SK-N-SH (cell line): ENCODE measurements at regions not wholly inside any gene's neighbourhood (a gene's known extent, or its start where the extent isn't known, plus 50 kb on each side); places are given as distances from the start of the nearest gene placed in this dataset.

ENCODE experiments used
- EP300 ChIP-seq, 2 experiments: IDR thresholded peaks; 2 replicates each; pipeline versions ENCODE4 v1.4.0 to v1.6.1; 2012; ENCODE audit warnings: borderline replicate concordance in 1 of 2, low read depth in 1 of 2, low read length in 1 of 2
- EZH2phosphoT487 ChIP-seq: fragments of 200-600 bp; sonication (generic); IDR thresholded peaks from 2 replicates; pipeline ENCODE4 v1.6.1; 2017; ENCODE audit warnings: low read depth, mixed run types, mild to moderate bottlenecking, antibody characterized with exemption, moderate library complexity, borderline replicate concordance
- FOXJ3 ChIP-seq: sonication (generic); formaldehyde crosslinking; IDR thresholded peaks from 2 replicates; pipeline ENCODE4 v1.5.1; 2020; ENCODE audit warnings: mild to moderate bottlenecking, missing genetic modification reagents
- GABPA ChIP-seq: IDR thresholded peaks from 2 replicates; pipeline ENCODE4 v1.4.0; 2012; ENCODE audit warnings: low read depth, mild to moderate bottlenecking
- JUND ChIP-seq: IDR thresholded peaks from 2 replicates; pipeline ENCODE4 v1.4.0; 2012
- RAD21 ChIP-seq: IDR thresholded peaks from 2 replicates; pipeline ENCODE4 v1.6.1; 2012; ENCODE audit warnings: mild to moderate bottlenecking, low read length
- RXRA ChIP-seq: IDR thresholded peaks from 2 replicates; pipeline ENCODE4 v1.4.0; 2012; ENCODE audit warnings: low read depth, mild to moderate bottlenecking, borderline replicate concordance
- SMC3 ChIP-seq: IDR thresholded peaks from 2 replicates; pipeline ENCODE4 v1.6.1; 2012; ENCODE audit warnings: low read depth, low read length, improper control_type of control experiment
- TAF1 ChIP-seq: IDR thresholded peaks from 2 replicates; pipeline ENCODE4 v1.6.1; 2012; ENCODE audit warnings: low read depth, mild to moderate bottlenecking, low read length, moderate library complexity, borderline replicate concordance
- TEAD4 ChIP-seq: IDR thresholded peaks from 2 replicates; pipeline ENCODE4 v1.4.0; 2012; ENCODE audit warnings: mild to moderate bottlenecking, borderline replicate concordance; ENCODE audit not compliant: insufficient read depth
- TF ChIP-seq, protein P1 (sequence below): fragments of 200-600 bp; sonication (generic); IDR thresholded peaks from 2 replicates; pipeline ENCODE4 v1.6.1; 2017; ENCODE audit warnings: antibody characterized with exemption, mild to moderate bottlenecking, moderate library complexity
- TF ChIP-seq, protein P2 (sequence below): IDR thresholded peaks from 2 replicates; pipeline ENCODE4 v1.4.0; 2012; ENCODE audit warnings: low read depth, borderline replicate concordance
- TF ChIP-seq, protein P3 (sequence below): IDR thresholded peaks from 2 replicates; pipeline ENCODE4 v1.6.1; 2012; ENCODE audit warnings: mild to moderate bottlenecking, low read depth, low read length, moderate library complexity

DNA sequence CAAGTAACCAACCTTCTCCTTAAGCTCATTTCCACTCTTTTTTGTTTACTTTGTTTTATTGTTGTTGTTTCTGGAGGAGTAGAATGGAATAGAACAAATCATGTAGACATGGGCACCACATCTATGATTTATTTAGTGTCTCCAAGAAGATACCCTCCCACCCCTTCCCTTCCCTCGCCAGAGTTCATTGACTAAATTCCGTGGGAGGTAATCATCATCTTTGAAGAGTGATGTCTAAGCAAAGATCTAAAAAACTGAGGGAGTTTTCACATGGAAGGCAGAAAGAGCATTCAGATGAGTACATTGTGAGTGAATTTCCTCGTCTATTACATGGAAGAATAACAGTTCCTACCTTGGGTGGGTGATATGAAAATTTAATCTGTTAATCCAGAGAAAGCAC is 136.2 kb downstream of the SEC16B start:
- TF ChIP-seq, protein P1, sequence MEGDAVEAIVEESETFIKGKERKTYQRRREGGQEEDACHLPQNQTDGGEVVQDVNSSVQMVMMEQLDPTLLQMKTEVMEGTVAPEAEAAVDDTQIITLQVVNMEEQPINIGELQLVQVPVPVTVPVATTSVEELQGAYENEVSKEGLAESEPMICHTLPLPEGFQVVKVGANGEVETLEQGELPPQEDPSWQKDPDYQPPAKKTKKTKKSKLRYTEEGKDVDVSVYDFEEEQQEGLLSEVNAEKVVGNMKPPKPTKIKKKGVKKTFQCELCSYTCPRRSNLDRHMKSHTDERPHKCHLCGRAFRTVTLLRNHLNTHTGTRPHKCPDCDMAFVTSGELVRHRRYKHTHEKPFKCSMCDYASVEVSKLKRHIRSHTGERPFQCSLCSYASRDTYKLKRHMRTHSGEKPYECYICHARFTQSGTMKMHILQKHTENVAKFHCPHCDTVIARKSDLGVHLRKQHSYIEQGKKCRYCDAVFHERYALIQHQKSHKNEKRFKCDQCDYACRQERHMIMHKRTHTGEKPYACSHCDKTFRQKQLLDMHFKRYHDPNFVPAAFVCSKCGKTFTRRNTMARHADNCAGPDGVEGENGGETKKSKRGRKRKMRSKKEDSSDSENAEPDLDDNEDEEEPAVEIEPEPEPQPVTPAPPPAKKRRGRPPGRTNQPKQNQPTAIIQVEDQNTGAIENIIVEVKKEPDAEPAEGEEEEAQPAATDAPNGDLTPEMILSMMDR, result no peak
- TF ChIP-seq EP300 (IDR thresholded peaks at IDR 0.05; ENCODE audit: borderline replicate concordance in 1 of 2, low read depth in 1 of 2, low read length in 1 of 2) (no peak), FOXJ3 (CRISPR knock-in tag) (no peak), SMC3 (no peak), RXRA (no peak), TEAD4 (no peak), JUND (no peak), EZH2phosphoT487 (no peak), RAD21 (no peak), TAF1 (no peak), GABPA (no peak)
- TF ChIP-seq, protein P2, sequence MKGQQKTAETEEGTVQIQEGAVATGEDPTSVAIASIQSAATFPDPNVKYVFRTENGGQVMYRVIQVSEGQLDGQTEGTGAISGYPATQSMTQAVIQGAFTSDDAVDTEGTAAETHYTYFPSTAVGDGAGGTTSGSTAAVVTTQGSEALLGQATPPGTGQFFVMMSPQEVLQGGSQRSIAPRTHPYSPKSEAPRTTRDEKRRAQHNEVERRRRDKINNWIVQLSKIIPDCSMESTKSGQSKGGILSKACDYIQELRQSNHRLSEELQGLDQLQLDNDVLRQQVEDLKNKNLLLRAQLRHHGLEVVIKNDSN, result no peak
- TF ChIP-seq, protein P3, sequence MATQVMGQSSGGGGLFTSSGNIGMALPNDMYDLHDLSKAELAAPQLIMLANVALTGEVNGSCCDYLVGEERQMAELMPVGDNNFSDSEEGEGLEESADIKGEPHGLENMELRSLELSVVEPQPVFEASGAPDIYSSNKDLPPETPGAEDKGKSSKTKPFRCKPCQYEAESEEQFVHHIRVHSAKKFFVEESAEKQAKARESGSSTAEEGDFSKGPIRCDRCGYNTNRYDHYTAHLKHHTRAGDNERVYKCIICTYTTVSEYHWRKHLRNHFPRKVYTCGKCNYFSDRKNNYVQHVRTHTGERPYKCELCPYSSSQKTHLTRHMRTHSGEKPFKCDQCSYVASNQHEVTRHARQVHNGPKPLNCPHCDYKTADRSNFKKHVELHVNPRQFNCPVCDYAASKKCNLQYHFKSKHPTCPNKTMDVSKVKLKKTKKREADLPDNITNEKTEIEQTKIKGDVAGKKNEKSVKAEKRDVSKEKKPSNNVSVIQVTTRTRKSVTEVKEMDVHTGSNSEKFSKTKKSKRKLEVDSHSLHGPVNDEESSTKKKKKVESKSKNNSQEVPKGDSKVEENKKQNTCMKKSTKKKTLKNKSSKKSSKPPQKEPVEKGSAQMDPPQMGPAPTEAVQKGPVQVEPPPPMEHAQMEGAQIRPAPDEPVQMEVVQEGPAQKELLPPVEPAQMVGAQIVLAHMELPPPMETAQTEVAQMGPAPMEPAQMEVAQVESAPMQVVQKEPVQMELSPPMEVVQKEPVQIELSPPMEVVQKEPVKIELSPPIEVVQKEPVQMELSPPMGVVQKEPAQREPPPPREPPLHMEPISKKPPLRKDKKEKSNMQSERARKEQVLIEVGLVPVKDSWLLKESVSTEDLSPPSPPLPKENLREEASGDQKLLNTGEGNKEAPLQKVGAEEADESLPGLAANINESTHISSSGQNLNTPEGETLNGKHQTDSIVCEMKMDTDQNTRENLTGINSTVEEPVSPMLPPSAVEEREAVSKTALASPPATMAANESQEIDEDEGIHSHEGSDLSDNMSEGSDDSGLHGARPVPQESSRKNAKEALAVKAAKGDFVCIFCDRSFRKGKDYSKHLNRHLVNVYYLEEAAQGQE, result no peak
